HepG2 (cell line): ENCODE measurements at regions not wholly inside any gene's neighbourhood (a gene's known extent, or its start where the extent isn't known, plus 50 kb on each side); places are given as distances from the start of the nearest gene placed in this dataset.

Experiments
- ATAC-seq: fragments of 200-7000 bp; cut with Tn5 transposase; 3 replicates; pipeline ENCODE4 v1.9.1; 2020; ENCODE audit warnings: mild to moderate bottlenecking, moderate library complexity
- BruUV-seq: library from RNA; stranded (reverse); fragments of 400-500 nt; replicated peaks from 2 replicates; lab custom pipeline; 2021; lab: Mats Ljungman, UMichigan
- CTCF ChIA-PET: fragments of 300-600 bp; formaldehyde crosslinking; extraction: SDS; loops from one replicate; lab custom pipeline; 2021; ENCODE audit warnings: low total read pairs, inconsistent platforms, low intra/inter-chr PET ratio; lab: Yijun Ruan, JAX
- POLR2A ChIA-PET: fragments of 350-600 bp; sonication (Branson Sonifier 250); formaldehyde crosslinking; loops from one replicate; lab custom pipeline; 2020; ENCODE audit warnings: antibody characterized with exemption, inconsistent platforms; lab: Yijun Ruan, JAX
- DNase-seq: peaks from one replicate; pipeline ENCODE4 v3.0.0-alpha.2; 2015; ENCODE audit warnings: low spot score
- FAIRE-seq: peaks from 3 replicates; lab custom pipeline; 2011; peaks lifted over from hg19 to GRCh38; lab: Jason Lieb, UNC
- H2AFZ ChIP-seq: one replicate; pipeline ENCODE4 v1.6.1; 2011; ENCODE audit warnings: low read length, inconsistent platforms
- H3K27ac ChIP-seq: fragments of 300-600 bp; 3 replicates; pipeline ENCODE4 v1.8.0; 2011; ENCODE audit warnings: mixed run types, mild to moderate bottlenecking, mixed read lengths, low read length, inconsistent platforms; ENCODE audit not compliant: insufficient read depth; ENCODE audit errors: extremely low read length
- H3K27me3 ChIP-seq, 2 experiments: fragments of 200-600 bp in 1 of 2; 2 replicates in 1 of 2; 3 replicates in 1 of 2; pipeline versions ENCODE4 v1.6.0 to v1.8.0; 2011; ENCODE audit warnings: low read length in 2 of 2, mild to moderate bottlenecking in 2 of 2, moderate library complexity in 2 of 2, inconsistent platforms in 1 of 2; ENCODE audit not compliant: insufficient read depth in 2 of 2, control insufficient read depth in 1 of 2
- H3K36me3 ChIP-seq, 2 experiments: fragments of 200-600 bp in 1 of 2; replicated peaks in 1 of 2; 2 replicates in 1 of 2; 3 replicates in 1 of 2; pipeline versions ENCODE4 v1.5.1 to v1.8.0; 2011; ENCODE audit warnings: low read length in 2 of 2, inconsistent platforms in 1 of 2; ENCODE audit not compliant: insufficient read depth in 2 of 2, control insufficient read depth in 1 of 2
- H3K4me1 ChIP-seq: 2 replicates; pipeline ENCODE4 v1.5.1; 2012; ENCODE audit warnings: low read length, inconsistent platforms; ENCODE audit not compliant: insufficient read depth
- H3K4me2 ChIP-seq: 2 replicates; pipeline ENCODE4 v1.6.0; 2011; ENCODE audit warnings: low read depth, low read length, inconsistent platforms
- H3K4me3 ChIP-seq, 3 experiments: fragments of 200-600 bp in 1 of 3; sonication (generic), shearing (Covaris generic) in 1 of 3; replicated peaks in 1 of 3; 2 replicates each; pipeline ENCODE4 v1.5.1; 2011 to 2016; ENCODE audit warnings: low read length in 3 of 3, inconsistent platforms in 2 of 3, low read depth in 2 of 3, mild to moderate bottlenecking in 2 of 3, control low read depth in 1 of 3, mixed read lengths in 1 of 3; ENCODE audit not compliant: insufficient read depth in 1 of 3
- H3K79me2 ChIP-seq: one replicate; pipeline ENCODE4 v1.6.1; 2011; ENCODE audit warnings: low read length, inconsistent platforms; ENCODE audit not compliant: insufficient read depth
- H3K9ac ChIP-seq: 2 replicates; pipeline ENCODE4 v1.6.0; 2011; ENCODE audit warnings: mild to moderate bottlenecking, low read depth, low read length, inconsistent platforms; ENCODE audit not compliant: insufficient read depth
- H3K9me3 ChIP-seq: 2 replicates; pipeline ENCODE4 v1.5.1; 2012; ENCODE audit warnings: mild to moderate bottlenecking, low read length
- H4K20me1 ChIP-seq: 2 replicates; pipeline ENCODE4 v1.6.0; 2011; ENCODE audit warnings: inconsistent platforms, mild to moderate bottlenecking, low read length, moderate library complexity; ENCODE audit not compliant: insufficient read depth
- AHDC1 ChIP-seq: sonication (generic); formaldehyde crosslinking; IDR thresholded peaks from 2 replicates; pipeline ENCODE4 v1.5.1; 2020; ENCODE audit warnings: mild to moderate bottlenecking, missing genetic modification reagents, borderline replicate concordance
- ATF7 ChIP-seq, 2 experiments: fragments of 450-650 bp in 1 of 2; sonication (generic) in 1 of 2; formaldehyde crosslinking in 1 of 2; IDR thresholded peaks; 2 replicates each; pipeline versions ENCODE4 v1.4.0 to v1.6.1; 2016 to 2020; ENCODE audit warnings: antibody characterized with exemption in 1 of 2, mild to moderate bottlenecking in 1 of 2, missing genetic modification reagents in 1 of 2
- CCDC6 ChIP-seq: sonication (generic); formaldehyde crosslinking; IDR thresholded peaks from 2 replicates; pipeline ENCODE4 v1.8.1; 2022; ENCODE audit warnings: mild to moderate bottlenecking, missing genetic modification reagents, moderate library complexity
- EP300 ChIP-seq, 3 experiments: sonication (generic) in 1 of 3; formaldehyde crosslinking in 1 of 3; IDR thresholded peaks; 2 replicates each; pipeline versions ENCODE4 v1.5.1 to v1.6.1; 2011 to 2020; ENCODE audit warnings: low read depth in 2 of 3, low read length in 2 of 3, borderline replicate concordance in 1 of 3, improper control_type of control experiment in 1 of 3, mild to moderate bottlenecking in 1 of 3, missing genetic modification reagents in 1 of 3, moderate library complexity in 1 of 3
- HMGA1 ChIP-seq: sonication (generic); formaldehyde crosslinking; conservative IDR thresholded peaks from 2 replicates; pipeline ENCODE4 v1.4.0; 2020; ENCODE audit warnings: missing genetic modification reagents
- HOXD1 ChIP-seq: sonication (generic); formaldehyde crosslinking; IDR thresholded peaks from 2 replicates; pipeline ENCODE4 v1.5.0; 2020; ENCODE audit warnings: missing genetic modification reagents
- MAFF ChIP-seq: IDR thresholded peaks from 2 replicates; pipeline ENCODE4 v1.6.1; 2011; ENCODE audit warnings: low read depth, low read length, improper control_type of control experiment
- MBNL3 ChIP-seq: fragments of 250-450 bp; sonication (Bioruptor Pico); conservative IDR thresholded peaks from 2 replicates; pipeline ENCODE4 v1.8.0; 2022; ENCODE audit warnings: mild to moderate bottlenecking, inconsistent platforms
- RARA ChIP-seq: IDR thresholded peaks from 2 replicates; pipeline ENCODE4 v1.6.1; 2016; ENCODE audit warnings: missing genetic modification reagents, missing compliant biosample characterization
- TAF1 ChIP-seq: sonication (generic); formaldehyde crosslinking; IDR thresholded peaks from 2 replicates; pipeline ENCODE4 v1.4.0; 2020; ENCODE audit warnings: missing genetic modification reagents
- ZFP82 ChIP-seq: sonication (generic); formaldehyde crosslinking; IDR thresholded peaks from 2 replicates; pipeline ENCODE4 v1.5.1; 2020; ENCODE audit warnings: mild to moderate bottlenecking, missing genetic modification reagents, borderline replicate concordance
- ZNF124 ChIP-seq: sonication (generic); formaldehyde crosslinking; IDR thresholded peaks from 2 replicates; pipeline ENCODE4 v1.4.0; 2020; ENCODE audit warnings: missing genetic modification reagents
- ZNF589 ChIP-seq: sonication (generic); formaldehyde crosslinking; conservative IDR thresholded peaks from 2 replicates; pipeline ENCODE4 v1.8.0; 2022; ENCODE audit warnings: mild to moderate bottlenecking, moderate library complexity, missing genetic modification reagents
- ZNF605 ChIP-seq: sonication (generic); formaldehyde crosslinking; IDR thresholded peaks from 2 replicates; pipeline ENCODE4 v1.8.0; 2022; ENCODE audit warnings: mild to moderate bottlenecking, missing genetic modification reagents
- WGBS: methylation state at CpG from one replicate; pipeline ENCODE4 v1.1.6; 2017; ENCODE audit warnings: low lambda C conversion rate; 5-methylcytosine and 5-hydroxymethylcytosine counted together
- in situ Hi-C: cut with HindIII; loops from 2 replicates; pipeline ENCODE4 v1.10.0; 2017; ENCODE audit warnings: low pct_unique_long_range_greater_than_20kb; ENCODE audit not compliant: extremely low pct_ligation_motif_present
- intact Hi-C: fragments of 100-400 bp; cut with micrococcal nuclease; formaldehyde crosslinking; loops from one replicate; pipeline ENCODE4 v1.10.0; 2022; ENCODE audit not compliant: unreplicated experiment
- TF ChIP-seq, protein P1 (sequence below): IDR thresholded peaks from 2 replicates; pipeline ENCODE4 v1.6.1; 2012; ENCODE audit warnings: low read depth, low read length, improper control_type of control experiment

DNA sequence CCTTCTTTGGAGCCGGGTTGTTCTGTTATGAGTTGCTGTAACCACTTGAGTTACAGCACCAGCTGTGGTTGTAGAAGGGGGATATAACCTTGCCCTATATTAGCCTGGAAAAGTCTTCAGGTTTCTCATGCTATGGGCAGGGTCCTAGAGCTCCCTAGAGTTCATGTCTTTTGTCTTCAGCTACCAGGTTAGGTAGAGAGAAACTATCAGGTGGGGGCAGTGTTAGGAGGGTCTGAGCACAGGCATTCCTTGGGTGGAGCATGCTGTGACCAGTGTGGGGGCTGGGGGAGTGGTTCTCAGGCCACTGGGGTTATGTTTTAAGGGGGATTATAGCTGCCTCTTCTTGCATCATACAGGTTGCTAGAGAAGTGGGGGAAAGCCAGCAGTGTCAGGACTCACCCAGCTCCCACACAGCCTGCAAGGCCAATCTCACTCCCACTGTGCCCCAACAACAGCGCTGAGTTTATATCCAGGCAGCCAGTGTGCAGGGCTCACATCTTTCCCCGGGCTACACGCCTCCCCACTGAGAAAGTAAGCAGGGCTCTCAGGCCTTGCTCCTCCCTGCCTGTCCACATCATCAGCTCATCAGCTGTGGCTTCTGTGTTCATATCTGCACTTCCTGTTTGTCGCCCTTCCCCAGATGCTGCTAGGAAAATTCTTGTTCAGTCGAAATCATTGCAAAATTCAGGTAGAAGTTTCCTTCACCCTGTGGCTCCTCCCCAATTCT, 133.8 kb upstream of the NRXN1 start:
- no peak overlapping the region for H3K27ac ChIP-seq
- ChIA-PET POLR2A (no interaction called here), CTCF (no interaction called here)
- H3K9me3 ChIP-seq = peaks cover 76% of the 10 kb centered on the region
- intact Hi-C loops = no loop called here
- H3K4me1 ChIP-seq = no peaks in the 10 kb centered on the region
- H4K20me1 ChIP-seq = no peaks in the 10 kb centered on the region
- H3K79me2 ChIP-seq = no peaks in the 10 kb centered on the region
- H3K36me3 ChIP-seq = no peaks in the 10 kb centered on the region
- FAIRE-seq = no peak
- H3K4me2 ChIP-seq = no peak overlapping the region
- WGBS = 5% methylated on average over 5 of the region's 6 CpGs
- no peak overlapping the region for H3K9ac ChIP-seq
- H2AFZ ChIP-seq = no peak overlapping the region
- no peak for TF ChIP-seq ZFP82 (CRISPR knock-in tag)
- TF ChIP-seq, protein P1, sequence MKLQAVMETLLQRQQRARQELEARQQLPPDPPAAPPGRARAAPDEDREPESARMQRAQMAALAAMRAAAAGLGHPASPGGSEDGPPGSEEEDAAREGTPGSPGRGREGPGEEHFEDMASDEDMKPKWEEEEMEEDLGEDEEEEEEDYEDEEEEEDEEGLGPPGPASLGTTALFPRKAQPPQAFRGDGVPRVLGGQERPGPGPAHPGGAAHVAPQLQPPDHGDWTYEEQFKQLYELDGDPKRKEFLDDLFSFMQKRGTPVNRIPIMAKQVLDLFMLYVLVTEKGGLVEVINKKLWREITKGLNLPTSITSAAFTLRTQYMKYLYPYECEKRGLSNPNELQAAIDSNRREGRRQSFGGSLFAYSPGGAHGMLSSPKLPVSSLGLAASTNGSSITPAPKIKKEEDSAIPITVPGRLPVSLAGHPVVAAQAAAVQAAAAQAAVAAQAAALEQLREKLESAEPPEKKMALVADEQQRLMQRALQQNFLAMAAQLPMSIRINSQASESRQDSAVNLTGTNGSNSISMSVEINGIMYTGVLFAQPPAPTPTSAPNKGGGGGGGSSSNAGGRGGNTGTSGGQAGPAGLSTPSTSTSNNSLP = no peak
- no peak for TF ChIP-seq CCDC6 (CRISPR knock-in tag)
- TF ChIP-seq AHDC1 (CRISPR knock-in tag) = no peak
- no peak for TF ChIP-seq HMGA1 (CRISPR knock-in tag)
- no peak for TF ChIP-seq ZNF605 (CRISPR knock-in tag)
- no peak for TF ChIP-seq EP300 (IDR thresholded peaks at IDR 0.05; ENCODE audit: low read depth in 2 of 2, low read length in 2 of 2)
- TF ChIP-seq EP300 (CRISPR knock-in tag; IDR thresholded peaks at IDR 0.05; ENCODE audit: borderline replicate concordance) = no peak
- no peak for TF ChIP-seq RARA
- TF ChIP-seq MBNL3 (CRISPR knock-in tag) = no peak
- no peak for TF ChIP-seq ZNF589 (CRISPR knock-in tag)
- TF ChIP-seq MAFF = no peak
- no peak for TF ChIP-seq TAF1
- TF ChIP-seq ZNF124 = no peak
- no peak for TF ChIP-seq HOXD1 (CRISPR knock-in tag)
- no peak for TF ChIP-seq ATF7 (IDR thresholded peaks at IDR 0.05)
- TF ChIP-seq ATF7 (CRISPR knock-in tag; IDR thresholded peaks at IDR 0.05) = no peak
- no TSS peak for BruUV-seq
- H3K27me3 ChIP-seq = no peaks in the 10 kb centered on the region
- no peak overlapping the region for H3K4me3 ChIP-seq
- DNase-seq = no peak
- no peak for ATAC-seq
- in situ Hi-C loops = no loop called here
